A549 (cell line): ENCODE measurements at regions not wholly inside any gene's neighbourhood (a gene's known extent, or its start where the extent isn't known, plus 50 kb on each side); places are given as distances from the start of the nearest gene placed in this dataset.

Experiments used
- ATAC-seq, 2 experiments: fragments of 200-7000 bp in 1 of 2; fragments of >200 bp in 1 of 2; cut with Nextera tagmentation in 1 of 2; cut with Tn5 transposase in 1 of 2; 3 replicates each; pipeline versions ENCODE4 v1.8.0 to v1.9.1; 2018 to 2020; ENCODE audit warnings: mild to moderate bottlenecking in 1 of 2, moderate library complexity in 1 of 2
- CTCF ChIA-PET: fragments of 300-600 bp; sonication (Branson Sonifier 250); formaldehyde crosslinking; extraction: SDS; loops from one replicate; lab custom pipeline; 2021; ENCODE audit warnings: antibody characterized with exemption, inconsistent platforms; lab: Yijun Ruan, JAX
- POLR2A ChIA-PET: fragments of 350-600 bp; formaldehyde crosslinking; extraction: SDS; loops from one replicate; lab custom pipeline; 2021; ENCODE audit warnings: antibody characterized with exemption, inconsistent platforms; lab: Yijun Ruan, JAX
- DNase-seq, 2 experiments: peaks; one replicate each; pipeline versions ENCODE4 v3.0.0 to v3.0.0-alpha.2; 2011 to 2016; ENCODE audit warnings: low read depth in 1 of 2, low spot score in 1 of 2
- FAIRE-seq: peaks from 2 replicates; lab custom pipeline; 2011; peaks lifted over from hg19 to GRCh38; lab: Jason Lieb, UNC
- H3K27ac ChIP-seq, 2 experiments: fragments of >200 bp; sonication (Bioruptor Twin); formaldehyde crosslinking; 3 replicates each; pipeline ENCODE4 v1.5.1; 2016 to 2017
- H3K4me1 ChIP-seq: fragments of >200 bp; sonication (Bioruptor Twin); formaldehyde crosslinking; 3 replicates; pipeline ENCODE4 v1.6.1; 2016
- H3K4me2 ChIP-seq: fragments of >200 bp; sonication (Bioruptor Twin); formaldehyde crosslinking; 3 replicates; pipeline ENCODE4 v1.6.1; 2016
- H3K4me3 ChIP-seq: fragments of >200 bp; sonication (Bioruptor Twin); formaldehyde crosslinking; 3 replicates; pipeline ENCODE4 v1.5.1; 2016
- H3K9me3 ChIP-seq: fragments of >200 bp; sonication (Bioruptor Twin); formaldehyde crosslinking; 3 replicates; pipeline ENCODE4 v1.6.1; 2016
- BHLHE40 ChIP-seq: IDR thresholded peaks from 2 replicates; pipeline ENCODE4 v1.6.1; 2012; ENCODE audit warnings: low read depth, low read length, inconsistent platforms
- CHD2 ChIP-seq: fragments of 150-350 bp; IDR thresholded peaks from 2 replicates; pipeline ENCODE4 v1.6.1; 2014; ENCODE audit warnings: low read length; ENCODE audit not compliant: partially characterized antibody
- CHD4 ChIP-seq: fragments of 200-600 bp; sonication (generic); IDR thresholded peaks from 2 replicates; pipeline ENCODE4 v1.6.1; 2016; ENCODE audit warnings: antibody characterized with exemption, mild to moderate bottlenecking, borderline replicate concordance
- EHF ChIP-seq: fragments of 250-450 bp; sonication (Bioruptor Pico); IDR thresholded peaks from 2 replicates; pipeline ENCODE4 v1.5.0; 2020; ENCODE audit warnings: mild to moderate bottlenecking
- EHMT2 ChIP-seq: fragments of 200-600 bp; sonication (generic); IDR thresholded peaks from 2 replicates; pipeline ENCODE4 v1.6.1; 2016; ENCODE audit warnings: antibody characterized with exemption, low read depth, mild to moderate bottlenecking, moderate library complexity
- FOSL2 ChIP-seq, 2 experiments: fragments of 450-650 bp in 1 of 2; fragments of >200 bp in 1 of 2; sonication (Bioruptor Twin) in 1 of 2; formaldehyde crosslinking; IDR thresholded peaks; 2 replicates each; pipeline versions ENCODE4 v1.5.0 to v1.6.1; 2016 to 2020; ENCODE audit warnings: mild to moderate bottlenecking in 1 of 2, moderate library complexity in 1 of 2
- HEYL ChIP-seq: fragments of 250-450 bp; sonication (Bioruptor Pico); IDR thresholded peaks from 2 replicates; pipeline ENCODE4 v1.8.0; 2021; ENCODE audit warnings: mild to moderate bottlenecking, moderate library complexity
- HMGXB4 ChIP-seq: fragments of 250-450 bp; sonication (Bioruptor Pico); IDR thresholded peaks from 2 replicates; pipeline ENCODE4 v1.5.0; 2021; ENCODE audit warnings: mild to moderate bottlenecking, moderate library complexity, borderline replicate concordance
- JUN ChIP-seq, 2 experiments: fragments of >200 bp; sonication (Bioruptor Twin); formaldehyde crosslinking; IDR thresholded peaks; 2 replicates in 1 of 2; 3 replicates in 1 of 2; pipeline ENCODE4 v1.6.1; 2016 to 2017
- JUNB ChIP-seq: fragments of >200 bp; sonication (Bioruptor Twin); formaldehyde crosslinking; IDR thresholded peaks from 2 replicates; pipeline ENCODE4 v1.6.1; 2016
- MAFK ChIP-seq: fragments of 450-650 bp; IDR thresholded peaks from 2 replicates; pipeline ENCODE4 v1.6.1; 2014; ENCODE audit not compliant: partially characterized antibody
- MAZ ChIP-seq: fragments of 150-350 bp; IDR thresholded peaks from 2 replicates; pipeline ENCODE4 v1.6.1; 2014; ENCODE audit warnings: antibody characterized with exemption, low read depth, low read length, borderline replicate concordance
- NR3C1 ChIP-seq: fragments of >200 bp; sonication (Bioruptor Twin); formaldehyde crosslinking; IDR thresholded peaks from 3 replicates; pipeline ENCODE4 v1.6.1; 2017
- PBX3 ChIP-seq: IDR thresholded peaks from 2 replicates; pipeline ENCODE4 v1.6.1; 2012
- PHF8 ChIP-seq: fragments of 200-600 bp; sonication (generic); IDR thresholded peaks from 2 replicates; pipeline ENCODE4 v1.6.1; 2016; ENCODE audit warnings: low read depth, mild to moderate bottlenecking, antibody characterized with exemption, moderate library complexity, borderline replicate concordance
- POLR2A ChIP-seq: IDR thresholded peaks from 2 replicates; pipeline ENCODE4 v1.6.1; 2012; ENCODE audit warnings: mild to moderate bottlenecking, low read length
- RARB ChIP-seq: fragments of 250-450 bp; sonication (Bioruptor Pico); IDR thresholded peaks from 2 replicates; pipeline ENCODE4 v1.8.0; 2021; ENCODE audit warnings: mild to moderate bottlenecking, moderate library complexity
- RCOR1 ChIP-seq: fragments of 150-350 bp; IDR thresholded peaks from 2 replicates; pipeline ENCODE4 v1.6.1; 2014; ENCODE audit warnings: antibody characterized with exemption, low read length, low read depth
- RNF2 ChIP-seq: fragments of 200-600 bp; sonication (generic); IDR thresholded peaks from 2 replicates; pipeline ENCODE4 v1.6.1; 2016; ENCODE audit warnings: low read depth, mild to moderate bottlenecking, antibody characterized with exemption, moderate library complexity, borderline replicate concordance
- SMC3 ChIP-seq: fragments of >200 bp; sonication (Bioruptor Twin); formaldehyde crosslinking; IDR thresholded peaks from 3 replicates; pipeline ENCODE4 v1.6.1; 2018; ENCODE audit warnings: inconsistent platforms
- TFCP2L1 ChIP-seq: fragments of 250-450 bp; sonication (Bioruptor Pico); IDR thresholded peaks from 2 replicates; pipeline ENCODE4 v1.5.0; 2021; ENCODE audit warnings: mild to moderate bottlenecking
- TP53 ChIP-seq: fragments of 250-450 bp; sonication (Bioruptor Pico); IDR thresholded peaks from 2 replicates; pipeline ENCODE4 v1.5.0; 2021; ENCODE audit warnings: mild to moderate bottlenecking, moderate library complexity
- USF2 ChIP-seq: fragments of 450-650 bp; IDR thresholded peaks from 2 replicates; pipeline ENCODE4 v1.6.1; 2014; ENCODE audit warnings: antibody characterized with exemption
- ZFP36 ChIP-seq: fragments of 450-650 bp; IDR thresholded peaks from 2 replicates; pipeline ENCODE4 v1.6.1; 2014; ENCODE audit warnings: borderline replicate concordance; ENCODE audit not compliant: partially characterized antibody
- ZNF302 ChIP-seq: fragments of 250-450 bp; sonication (Bioruptor Pico); IDR thresholded peaks from 2 replicates; pipeline ENCODE4 v1.9.0; 2021; ENCODE audit warnings: inconsistent platforms, mild to moderate bottlenecking, moderate library complexity
- WGBS: methylation state at CpG from one replicate; pipeline ENCODE4 v1.1.6; 2017; ENCODE audit errors: missing lambda C conversion rate; 5-methylcytosine and 5-hydroxymethylcytosine counted together

- DNase-seq = no peak
- Histone ChIP-seq H3K4me3 (no peak overlapping the region), H3K27ac (no peak overlapping the region), H3K9me3 (no peaks in the 10 kb centered on the region), H3K4me2 (no peak overlapping the region), H3K4me1 (no peaks in the 10 kb centered on the region)
- CTCF ChIA-PET = no interaction called here
- no peak for TF ChIP-seq JUNB
- no peak for TF ChIP-seq MAZ
- TF ChIP-seq USF2 = no peak
- TF ChIP-seq PBX3 = no peak
- TF ChIP-seq CHD2 = no peak
- no peak for TF ChIP-seq CHD4
- TF ChIP-seq RNF2 = no peak
- no peak for TF ChIP-seq RARB (CRISPR knock-in tag)
- no peak for TF ChIP-seq MAFK
- no peak for TF ChIP-seq EHF
- no peak for TF ChIP-seq POLR2A
- TF ChIP-seq JUN (IDR thresholded peaks at IDR 0.05) = no peak
- POLR2A ChIA-PET = no interaction called here
- no peak for ATAC-seq
- no peak for FAIRE-seq
- WGBS = 13% methylated on average over 5 of the region's 5 CpGs
Observed at GRCh38 chr11:107249054-107249453, 208.6 kb downstream of the CWF19L2 start.

GRCh38 chr11:107247167-107247861 is 210.3 kb downstream of the CWF19L2 start:
- DNase-seq = no peak
- Histone ChIP-seq H3K4me1 (no peaks in the 10 kb centered on the region), H3K4me3 (no peak overlapping the region), H3K27ac (no peak overlapping the region), H3K9me3 (no peaks in the 10 kb centered on the region), H3K4me2 (no peak overlapping the region)
- ChIA-PET POLR2A (no interaction called here), CTCF (interaction anchor here (0.6 kb wide), 1 partner anchor 862 kb away, joined by 3 read pairs; no protein-coding TSS in a partner anchor)
- WGBS = 34% methylated on average over 4 of the region's 4 CpGs
- TF ChIP-seq RCOR1 (no peak), ZNF302 (CRISPR knock-in tag) (no peak), TFCP2L1 (CRISPR knock-in tag) (no peak), ZFP36 (no peak), HEYL (no peak), NR3C1 (no peak), EHF (no peak), JUNB (no peak), BHLHE40 (no peak), CHD4 (no peak), EHMT2 (no peak), FOSL2 (IDR thresholded peaks at IDR 0.05) (no peak), FOSL2 (CRISPR knock-in tag; IDR thresholded peaks at IDR 0.05) (no peak), USF2 (no peak), PHF8 (no peak), TP53 (CRISPR knock-in tag) (no peak), HMGXB4 (no peak), SMC3 (no peak)
- FAIRE-seq = no peak
- no peak for ATAC-seq
